ENCODE measurements at regions not wholly inside any gene's neighbourhood (a gene's known extent, or its start where the extent isn't known, plus 50 kb on each side); places are given as distances from the start of the nearest gene placed in this dataset.

DNA sequence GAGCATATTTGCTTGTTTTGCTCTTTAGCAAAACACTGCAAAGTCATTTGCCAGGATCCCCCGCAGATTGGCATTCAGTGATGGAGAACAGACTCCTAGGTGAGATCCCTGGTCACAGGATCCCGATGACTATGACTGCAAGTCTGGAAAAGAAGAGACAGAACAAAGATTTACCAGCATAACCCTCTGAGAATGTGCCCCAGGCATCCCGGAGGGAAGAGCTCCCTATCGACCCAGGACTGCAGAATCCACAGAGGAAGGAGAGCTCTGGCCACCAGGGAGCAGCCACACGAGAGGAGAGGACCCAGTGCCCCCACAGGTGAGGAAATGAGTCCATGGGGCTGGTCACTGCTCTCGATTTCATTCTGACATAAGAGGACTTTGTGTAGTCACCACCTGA is 105.2 kb downstream of the ZNF280B start:
- TF ChIP-seq, protein P1, sequence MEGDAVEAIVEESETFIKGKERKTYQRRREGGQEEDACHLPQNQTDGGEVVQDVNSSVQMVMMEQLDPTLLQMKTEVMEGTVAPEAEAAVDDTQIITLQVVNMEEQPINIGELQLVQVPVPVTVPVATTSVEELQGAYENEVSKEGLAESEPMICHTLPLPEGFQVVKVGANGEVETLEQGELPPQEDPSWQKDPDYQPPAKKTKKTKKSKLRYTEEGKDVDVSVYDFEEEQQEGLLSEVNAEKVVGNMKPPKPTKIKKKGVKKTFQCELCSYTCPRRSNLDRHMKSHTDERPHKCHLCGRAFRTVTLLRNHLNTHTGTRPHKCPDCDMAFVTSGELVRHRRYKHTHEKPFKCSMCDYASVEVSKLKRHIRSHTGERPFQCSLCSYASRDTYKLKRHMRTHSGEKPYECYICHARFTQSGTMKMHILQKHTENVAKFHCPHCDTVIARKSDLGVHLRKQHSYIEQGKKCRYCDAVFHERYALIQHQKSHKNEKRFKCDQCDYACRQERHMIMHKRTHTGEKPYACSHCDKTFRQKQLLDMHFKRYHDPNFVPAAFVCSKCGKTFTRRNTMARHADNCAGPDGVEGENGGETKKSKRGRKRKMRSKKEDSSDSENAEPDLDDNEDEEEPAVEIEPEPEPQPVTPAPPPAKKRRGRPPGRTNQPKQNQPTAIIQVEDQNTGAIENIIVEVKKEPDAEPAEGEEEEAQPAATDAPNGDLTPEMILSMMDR (IDR thresholded peaks at IDR 0.05; ENCODE audit: low read depth, low read length): no peak
- Histone ChIP-seq H3K27ac (no peak overlapping the region), H3K4me3 (ENCODE audit: low read depth, low read length) (no peak overlapping the region), H3K36me3 (no peaks in the 10 kb centered on the region), H3K27me3 (ENCODE audit: insufficient read depth, low read depth, severe bottlenecking) (no peaks in the 10 kb centered on the region), H3K9me3 (ENCODE audit: severe bottlenecking) (no peaks in the 10 kb centered on the region)
- no peak for DNase-seq

DNA sequence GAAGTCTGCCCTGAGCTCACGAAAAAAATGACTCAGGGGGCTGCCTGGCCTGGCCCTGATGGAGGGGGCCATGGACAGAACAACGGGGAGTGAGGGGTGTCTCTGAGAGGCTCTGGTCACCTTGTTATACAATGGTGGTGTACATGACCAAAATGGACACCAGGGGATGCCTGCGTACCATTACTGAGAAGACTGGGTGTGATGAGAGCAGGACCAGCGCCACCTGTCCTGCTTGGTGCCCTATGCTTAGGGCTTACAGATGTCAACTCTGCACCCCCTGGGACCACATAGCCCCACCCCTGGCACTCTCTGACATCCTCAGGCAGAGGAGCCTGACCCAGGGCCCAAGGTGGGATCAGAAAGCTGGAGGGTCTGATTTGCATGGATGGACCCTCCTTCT is 104.8 kb downstream of the ZNF280B start:
- no peaks in the 10 kb centered on the region for H3K36me3 ChIP-seq
- H3K9me3 ChIP-seq (ENCODE audit: severe bottlenecking): no peaks in the 10 kb centered on the region
- no peaks in the 10 kb centered on the region for H3K27me3 ChIP-seq (ENCODE audit: insufficient read depth, low read depth, severe bottlenecking)
- peak; percentile 43 for DNase-seq
- H3K27ac ChIP-seq: no peak overlapping the region
- TF ChIP-seq, protein P1 (IDR thresholded peaks at IDR 0.05; ENCODE audit: low read depth, low read length): peak; percentile 65
- H3K4me3 ChIP-seq (ENCODE audit: low read depth, low read length): no peak overlapping the region

DNA sequence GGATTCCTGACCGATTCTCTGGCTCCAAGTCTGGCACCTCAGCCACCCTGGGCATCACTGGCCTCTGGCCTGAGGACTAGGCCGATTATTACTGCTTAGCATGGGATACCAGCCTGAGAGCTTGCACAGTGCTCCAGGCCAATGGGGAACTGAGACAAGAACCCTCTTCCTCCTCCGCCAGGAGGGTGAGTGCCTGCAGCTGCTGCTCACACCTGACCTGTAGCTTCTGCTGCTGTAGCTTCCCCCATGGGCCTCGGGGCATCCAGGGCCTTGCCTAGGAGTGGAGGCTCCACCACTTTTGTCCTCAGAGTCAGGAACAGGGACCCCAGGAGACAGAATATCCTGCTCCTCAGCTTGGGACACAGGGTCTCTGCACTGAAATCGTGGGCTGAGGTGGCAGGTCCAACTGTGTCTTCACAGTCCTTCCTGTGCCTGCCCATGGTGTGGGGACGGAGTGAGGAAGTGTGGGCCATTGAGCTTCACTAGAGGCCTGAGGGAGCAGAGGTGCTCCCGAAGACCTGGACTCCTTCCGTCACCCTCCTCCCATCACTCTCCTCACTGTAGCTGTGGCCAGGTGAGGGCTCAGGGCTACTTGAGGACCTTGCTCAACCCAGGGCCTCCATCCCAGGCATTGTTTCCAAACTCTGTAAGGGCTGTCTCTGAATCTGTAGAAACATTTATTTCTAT is 103.8 kb downstream of the ZNF280B start:
- no peak for DNase-seq
- Histone ChIP-seq H3K36me3 (no peaks in the 10 kb centered on the region), H3K27me3 (ENCODE audit: insufficient read depth, low read depth, severe bottlenecking) (no peaks in the 10 kb centered on the region), H3K4me3 (ENCODE audit: low read depth, low read length) (no peak overlapping the region), H3K27ac (no peak overlapping the region), H3K9me3 (ENCODE audit: severe bottlenecking) (no peaks in the 10 kb centered on the region)
- TF ChIP-seq, protein P1 (IDR thresholded peaks at IDR 0.05; ENCODE audit: low read depth, low read length): no peak

DNA sequence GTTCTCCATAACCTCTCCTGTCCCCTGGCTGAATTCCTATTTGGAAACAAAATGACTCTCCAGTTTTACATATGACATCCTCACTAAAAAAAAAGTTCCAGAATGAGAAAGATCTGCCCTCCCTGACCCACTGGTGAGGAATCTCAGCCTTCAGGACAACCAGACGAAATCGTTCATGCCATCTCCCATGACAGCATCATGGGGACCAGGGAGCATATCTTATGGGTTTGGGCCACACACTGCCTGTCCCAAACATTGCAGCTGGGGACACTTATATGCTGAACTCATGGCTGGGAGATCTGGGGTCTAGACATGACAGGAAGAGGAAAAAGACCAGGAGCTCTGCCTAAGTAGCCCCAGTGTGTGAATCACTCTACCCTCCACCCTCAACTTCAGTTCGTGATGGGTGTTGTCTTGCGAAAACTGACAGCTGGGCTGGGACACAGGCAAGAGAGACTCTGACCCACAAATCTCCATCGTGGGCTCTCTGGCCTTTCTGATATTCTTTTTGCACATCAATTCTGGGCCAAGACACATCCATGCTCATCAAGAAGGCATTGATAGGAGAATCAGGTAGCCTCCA is 102.0 kb downstream of the ZNF280B start:
- DNase-seq: no peak
- H3K27ac ChIP-seq: no peak overlapping the region
- no peak overlapping the region for H3K4me3 ChIP-seq (ENCODE audit: low read depth, low read length)
- H3K27me3 ChIP-seq (ENCODE audit: insufficient read depth, low read depth, severe bottlenecking): no peaks in the 10 kb centered on the region
- no peaks in the 10 kb centered on the region for H3K36me3 ChIP-seq
- H3K9me3 ChIP-seq (ENCODE audit: severe bottlenecking): no peaks in the 10 kb centered on the region
- TF ChIP-seq, protein P1 (IDR thresholded peaks at IDR 0.05; ENCODE audit: low read depth, low read length): no peak

DNA sequence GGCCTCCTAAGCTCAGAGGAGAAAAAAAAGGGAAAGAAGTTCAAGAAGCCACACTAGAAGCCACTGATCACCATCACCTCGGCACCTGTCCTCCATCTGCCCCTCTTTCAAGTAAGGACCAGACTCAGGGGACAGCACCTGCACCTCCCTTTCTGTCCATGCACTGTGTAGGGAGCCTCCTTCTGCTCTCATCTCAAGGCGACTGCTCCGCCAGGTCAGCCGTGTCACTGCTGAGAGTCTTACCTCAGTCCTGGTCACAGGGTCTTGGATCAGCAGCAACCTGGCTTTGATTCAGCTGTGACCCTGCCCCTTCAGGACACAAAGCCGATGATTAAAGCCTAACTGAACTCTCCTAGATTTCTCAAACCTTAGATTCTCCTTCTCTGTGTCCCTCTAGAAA is 101.5 kb downstream of the ZNF280B start:
- no peaks in the 10 kb centered on the region for H3K9me3 ChIP-seq (ENCODE audit: severe bottlenecking)
- no peak overlapping the region for H3K4me3 ChIP-seq (ENCODE audit: low read depth, low read length)
- H3K27ac ChIP-seq: no peak overlapping the region
- TF ChIP-seq, protein P1 (IDR thresholded peaks at IDR 0.05; ENCODE audit: low read depth, low read length): no peak
- peak; percentile 78 for DNase-seq
- H3K36me3 ChIP-seq: no peaks in the 10 kb centered on the region
- H3K27me3 ChIP-seq (ENCODE audit: insufficient read depth, low read depth, severe bottlenecking): no peaks in the 10 kb centered on the region

All from WERI-Rb-1 (cell line).